ENCODE measurements at regions not wholly inside any gene's neighbourhood (a gene's known extent, or its start where the extent isn't known, plus 50 kb on each side); places are given as distances from the start of the nearest gene placed in this dataset.

GRCh38 chr13:58051396-58051795 is 419.9 kb downstream of the PCDH17 start:
- no peak overlapping the region for H3K27ac Mint-ChIP-seq (ENCODE audit: unreplicated experiment)
- peaks cover 1% of the 10 kb centered on the region for H3K9me3 Mint-ChIP-seq
- no peaks in the 10 kb centered on the region for H3K27me3 Mint-ChIP-seq (ENCODE audit: low read depth)
- DNase-seq (ENCODE audit: low read depth, low spot score), result no peak
- peaks cover under 1% of the 10 kb centered on the region for H3K36me3 Mint-ChIP-seq (ENCODE audit: low read depth)
- no peak overlapping the region for H3K4me3 Mint-ChIP-seq
- no peaks in the 10 kb centered on the region for H3K4me1 Mint-ChIP-seq
- TF ChIP-seq CTCF (conservative IDR thresholded peaks at IDR 0.05), result no peak

- H3K27ac Mint-ChIP-seq (ENCODE audit: unreplicated experiment), result no peak overlapping the region
- TF ChIP-seq CTCF (conservative IDR thresholded peaks at IDR 0.05), result no peak
- H3K36me3 Mint-ChIP-seq (ENCODE audit: low read depth), result no peaks in the 10 kb centered on the region
- no peaks in the 10 kb centered on the region for H3K9me3 Mint-ChIP-seq
- no peaks in the 10 kb centered on the region for H3K4me1 Mint-ChIP-seq
- DNase-seq (ENCODE audit: low read depth, low spot score), result no peak
- H3K27me3 Mint-ChIP-seq (ENCODE audit: low read depth), result no peaks in the 10 kb centered on the region
- no peak overlapping the region for H3K4me3 Mint-ChIP-seq
Observed at GRCh38 chr13:58051807-58052375, 420.3 kb downstream of the PCDH17 start.

GRCh38 chr13:58056426-58056825 is 424.9 kb downstream of the PCDH17 start:
- Mint-ChIP-seq H3K36me3 (ENCODE audit: low read depth) (no peaks in the 10 kb centered on the region), H3K27me3 (ENCODE audit: low read depth) (no peaks in the 10 kb centered on the region), H3K9me3 (no peaks in the 10 kb centered on the region), H3K4me3 (no peak overlapping the region), H3K27ac (ENCODE audit: unreplicated experiment) (no peak overlapping the region), H3K4me1 (no peaks in the 10 kb centered on the region)
- DNase-seq (ENCODE audit: low read depth, low spot score), result no peak
- no peak for TF ChIP-seq CTCF (conservative IDR thresholded peaks at IDR 0.05)

GRCh38 chr13:58059624-58060023 is 428.1 kb downstream of the PCDH17 start:
- Mint-ChIP-seq H3K9me3 (peaks cover under 1% of the 10 kb centered on the region), H3K4me1 (no peaks in the 10 kb centered on the region), H3K27ac (ENCODE audit: unreplicated experiment) (no peak overlapping the region), H3K4me3 (no peak overlapping the region), H3K27me3 (ENCODE audit: low read depth) (no peaks in the 10 kb centered on the region), H3K36me3 (ENCODE audit: low read depth) (no peaks in the 10 kb centered on the region)
- DNase-seq (ENCODE audit: low read depth, low spot score), result no peak
- TF ChIP-seq CTCF (conservative IDR thresholded peaks at IDR 0.05), result no peak

- no peaks in the 10 kb centered on the region for H3K36me3 Mint-ChIP-seq (ENCODE audit: low read depth)
- no peak for DNase-seq (ENCODE audit: low read depth, low spot score)
- H3K4me3 Mint-ChIP-seq, result no peak overlapping the region
- H3K9me3 Mint-ChIP-seq, result peaks cover 2% of the 10 kb centered on the region
- no peak overlapping the region for H3K27ac Mint-ChIP-seq (ENCODE audit: unreplicated experiment)
- TF ChIP-seq CTCF (conservative IDR thresholded peaks at IDR 0.05), result no peak
- no peaks in the 10 kb centered on the region for H3K27me3 Mint-ChIP-seq (ENCODE audit: low read depth)
- peaks cover 15% of the 10 kb centered on the region for H3K4me1 Mint-ChIP-seq
Observed at GRCh38 chr13:58080806-58081205, 449.3 kb downstream of the PCDH17 start.
